ACC112 (cell line): ENCODE measurements at regions not wholly inside any gene's neighbourhood (a gene's known extent, or its start where the extent isn't known, plus 50 kb on each side); places are given as distances from the start of the nearest gene placed in this dataset.

Source experiments
- H2AFZ ChIP-seq: fragments of 200-600 bp; sonication (generic); one replicate; pipeline ENCODE4 v1.6.0; 2017; ENCODE audit warnings: antibody characterized with exemption, low read length; ENCODE audit not compliant: unreplicated experiment
- H3K27ac ChIP-seq: fragments of 200-600 bp; sonication (generic); 2 replicates; pipeline ENCODE4 v1.5.1; 2014; ENCODE audit warnings: low read depth, mild to moderate bottlenecking, antibody characterized with exemption, low read length, moderate library complexity
- H3K27me3 ChIP-seq: fragments of 200-600 bp; sonication (generic); 2 replicates; pipeline ENCODE4 v1.6.1; 2014; ENCODE audit warnings: mild to moderate bottlenecking, antibody characterized with exemption, low read length, moderate library complexity, mixed read lengths; ENCODE audit not compliant: insufficient read depth
- H3K36me3 ChIP-seq: fragments of 200-600 bp; sonication (generic); 2 replicates; pipeline ENCODE4 v1.6.1; 2016; ENCODE audit warnings: mild to moderate bottlenecking, antibody characterized with exemption, low read length, moderate library complexity, mixed read lengths; ENCODE audit not compliant: insufficient read depth
- H3K4me1 ChIP-seq: fragments of 200-600 bp; sonication (generic); one replicate; pipeline ENCODE4 v1.6.1; 2016; ENCODE audit warnings: low read length, mixed read lengths; ENCODE audit not compliant: insufficient read depth, unreplicated experiment, control insufficient read depth
- H3K4me3 ChIP-seq: fragments of 200-600 bp; sonication (generic); 2 replicates; pipeline ENCODE4 v1.5.1; 2014; ENCODE audit warnings: mild to moderate bottlenecking, low read depth, low read length
- H3K79me2 ChIP-seq: fragments of 200-600 bp; sonication (generic); one replicate; pipeline ENCODE4 v1.6.0; 2016; ENCODE audit warnings: low read length; ENCODE audit not compliant: control insufficient read depth, unreplicated experiment, insufficient read depth

GRCh38 chr10:91354166-91355075 lies 55.7 kb upstream of the HECTD2 start:
- H3K4me1 ChIP-seq: peaks cover 27% of the 10 kb centered on the region
- no peaks in the 10 kb centered on the region for H3K27me3 ChIP-seq
- H3K27ac ChIP-seq: no peak overlapping the region
- no peak overlapping the region for H2AFZ ChIP-seq
- no peaks in the 10 kb centered on the region for H3K79me2 ChIP-seq
- H3K36me3 ChIP-seq: no peaks in the 10 kb centered on the region
- no peak overlapping the region for H3K4me3 ChIP-seq

- Histone ChIP-seq H3K4me3 (no peak overlapping the region), H3K36me3 (no peaks in the 10 kb centered on the region), H3K27me3 (no peaks in the 10 kb centered on the region), H3K79me2 (no peaks in the 10 kb centered on the region), H3K4me1 (peaks cover 13% of the 10 kb centered on the region), H3K27ac (no peak overlapping the region), H2AFZ (no peak overlapping the region)
Observed at GRCh38 chr10:91355998-91356397, 54.1 kb upstream of the HECTD2 start.

DNA sequence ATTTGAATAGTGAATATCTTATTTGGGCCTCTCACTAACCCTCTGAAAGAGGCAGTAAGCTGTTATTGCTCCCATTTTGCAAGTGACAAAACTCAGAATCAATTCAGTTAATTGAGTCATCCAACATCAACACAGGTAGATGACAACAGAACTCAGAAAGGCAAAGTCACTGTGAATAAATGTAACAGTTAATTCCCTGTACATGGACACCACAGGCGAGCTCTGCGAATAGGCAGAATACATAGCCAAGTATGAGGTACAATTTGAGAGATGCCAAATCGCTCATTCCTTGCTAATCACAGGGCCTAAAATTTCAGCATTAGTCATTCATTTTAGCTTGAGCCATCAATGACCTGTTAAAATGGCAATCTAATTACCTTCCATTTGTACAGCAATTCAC lies 52.6 kb upstream of the HECTD2 start:
- Histone ChIP-seq H3K27ac (no peak overlapping the region), H3K4me3 (no peak overlapping the region), H3K27me3 (no peaks in the 10 kb centered on the region), H3K4me1 (peaks cover 5% of the 10 kb centered on the region), H2AFZ (no peak overlapping the region), H3K79me2 (no peaks in the 10 kb centered on the region), H3K36me3 (no peaks in the 10 kb centered on the region)
